IPS-18a (cell line): ENCODE measurements at regions not wholly inside any gene's neighbourhood (a gene's known extent, or its start where the extent isn't known, plus 50 kb on each side); places are given as distances from the start of the nearest gene placed in this dataset.

Experiments
- H3K27ac ChIP-seq: one replicate; pipeline ENCODE4 v1.5.1; 2013; ENCODE audit warnings: low read length
- H3K27me3 ChIP-seq: one replicate; pipeline ENCODE4 v1.6.1; 2013; ENCODE audit warnings: mild to moderate bottlenecking, low read length; ENCODE audit not compliant: control insufficient read depth, insufficient read depth
- H3K36me3 ChIP-seq: one replicate; pipeline ENCODE4 v1.6.1; 2013; ENCODE audit warnings: low read depth, low read length; ENCODE audit not compliant: control insufficient read depth
- H3K4me1 ChIP-seq: one replicate; pipeline ENCODE4 v1.6.1; 2013; ENCODE audit warnings: low read depth, low read length; ENCODE audit not compliant: control insufficient read depth
- H3K4me3 ChIP-seq: one replicate; pipeline ENCODE4 v1.5.1; 2013; ENCODE audit warnings: low read length
- H3K9ac ChIP-seq: one replicate; pipeline ENCODE4 v1.6.1; 2013; ENCODE audit warnings: mild to moderate bottlenecking, low read length, moderate library complexity
- H3K9me3 ChIP-seq: one replicate; pipeline ENCODE4 v1.6.1; 2013; ENCODE audit warnings: low read depth, low read length; ENCODE audit not compliant: control insufficient read depth

- Histone ChIP-seq H3K36me3 (no peaks in the 10 kb centered on the region), H3K4me3 (no peak overlapping the region), H3K27me3 (no peaks in the 10 kb centered on the region), H3K27ac (no peak overlapping the region), H3K9ac (no peak overlapping the region), H3K9me3 (no peaks in the 10 kb centered on the region), H3K4me1 (no peaks in the 10 kb centered on the region)
These were observed 233.6 kb upstream of the SEMA3E start for GRCh38 chr7:83882551-83882950.

- H3K9me3 ChIP-seq: no peaks in the 10 kb centered on the region
- H3K4me1 ChIP-seq: no peaks in the 10 kb centered on the region
- H3K27ac ChIP-seq: no peak overlapping the region
- no peaks in the 10 kb centered on the region for H3K27me3 ChIP-seq
- no peak overlapping the region for H3K4me3 ChIP-seq
- no peak overlapping the region for H3K9ac ChIP-seq
- no peaks in the 10 kb centered on the region for H3K36me3 ChIP-seq
These were observed 230.1 kb upstream of the SEMA3E start for GRCh38 chr7:83879063-83879462.

GRCh38 chr7:83878614-83879013 lies 229.7 kb upstream of the SEMA3E start:
- no peak overlapping the region for H3K9ac ChIP-seq
- no peak overlapping the region for H3K27ac ChIP-seq
- no peaks in the 10 kb centered on the region for H3K27me3 ChIP-seq
- no peaks in the 10 kb centered on the region for H3K4me1 ChIP-seq
- H3K36me3 ChIP-seq: no peaks in the 10 kb centered on the region
- no peaks in the 10 kb centered on the region for H3K9me3 ChIP-seq
- no peak overlapping the region for H3K4me3 ChIP-seq

GRCh38 chr7:83876593-83876992 lies 227.7 kb upstream of the SEMA3E start:
- Histone ChIP-seq H3K4me3 (no peak overlapping the region), H3K9me3 (no peaks in the 10 kb centered on the region), H3K27me3 (no peaks in the 10 kb centered on the region), H3K27ac (no peak overlapping the region), H3K4me1 (no peaks in the 10 kb centered on the region), H3K9ac (no peak overlapping the region), H3K36me3 (no peaks in the 10 kb centered on the region)

GRCh38 chr7:83873459-83873858 lies 224.5 kb upstream of the SEMA3E start:
- H3K4me1 ChIP-seq: no peaks in the 10 kb centered on the region
- H3K9ac ChIP-seq: no peak overlapping the region
- no peak overlapping the region for H3K27ac ChIP-seq
- H3K36me3 ChIP-seq: no peaks in the 10 kb centered on the region
- no peak overlapping the region for H3K4me3 ChIP-seq
- no peaks in the 10 kb centered on the region for H3K9me3 ChIP-seq
- H3K27me3 ChIP-seq: no peaks in the 10 kb centered on the region

GRCh38 chr7:83872501-83872900 lies 223.6 kb upstream of the SEMA3E start:
- H3K4me1 ChIP-seq: no peaks in the 10 kb centered on the region
- no peak overlapping the region for H3K27ac ChIP-seq
- H3K4me3 ChIP-seq: no peak overlapping the region
- no peaks in the 10 kb centered on the region for H3K9me3 ChIP-seq
- H3K27me3 ChIP-seq: no peaks in the 10 kb centered on the region
- H3K36me3 ChIP-seq: no peaks in the 10 kb centered on the region
- no peak overlapping the region for H3K9ac ChIP-seq

GRCh38 chr7:83870515-83870914 lies 221.6 kb upstream of the SEMA3E start:
- H3K27ac ChIP-seq: no peak overlapping the region
- no peaks in the 10 kb centered on the region for H3K9me3 ChIP-seq
- H3K4me1 ChIP-seq: no peaks in the 10 kb centered on the region
- H3K9ac ChIP-seq: no peak overlapping the region
- no peaks in the 10 kb centered on the region for H3K36me3 ChIP-seq
- H3K27me3 ChIP-seq: no peaks in the 10 kb centered on the region
- H3K4me3 ChIP-seq: no peak overlapping the region

- no peak overlapping the region for H3K27ac ChIP-seq
- no peaks in the 10 kb centered on the region for H3K36me3 ChIP-seq
- no peaks in the 10 kb centered on the region for H3K9me3 ChIP-seq
- H3K4me3 ChIP-seq: no peak overlapping the region
- H3K27me3 ChIP-seq: no peaks in the 10 kb centered on the region
- H3K4me1 ChIP-seq: peaks cover 4% of the 10 kb centered on the region
- no peak overlapping the region for H3K9ac ChIP-seq
These were observed 217.6 kb upstream of the SEMA3E start for GRCh38 chr7:83866582-83866981.

- no peak overlapping the region for H3K27ac ChIP-seq
- no peaks in the 10 kb centered on the region for H3K9me3 ChIP-seq
- H3K4me3 ChIP-seq: no peak overlapping the region
- no peaks in the 10 kb centered on the region for H3K36me3 ChIP-seq
- H3K4me1 ChIP-seq: peaks cover 4% of the 10 kb centered on the region
- H3K27me3 ChIP-seq: no peaks in the 10 kb centered on the region
- no peak overlapping the region for H3K9ac ChIP-seq
These were observed 215.6 kb upstream of the SEMA3E start for GRCh38 chr7:83864551-83864950.

GRCh38 chr7:83863906-83864305 lies 215.0 kb upstream of the SEMA3E start:
- Histone ChIP-seq H3K36me3 (no peaks in the 10 kb centered on the region), H3K4me3 (no peak overlapping the region), H3K9me3 (no peaks in the 10 kb centered on the region), H3K9ac (no peak overlapping the region), H3K27ac (no peak overlapping the region), H3K4me1 (peaks cover 4% of the 10 kb centered on the region), H3K27me3 (no peaks in the 10 kb centered on the region)

GRCh38 chr7:83861876-83862275 lies 212.9 kb upstream of the SEMA3E start:
- H3K27me3 ChIP-seq: no peaks in the 10 kb centered on the region
- H3K27ac ChIP-seq: no peak overlapping the region
- no peaks in the 10 kb centered on the region for H3K36me3 ChIP-seq
- H3K9me3 ChIP-seq: no peaks in the 10 kb centered on the region
- H3K4me1 ChIP-seq: peaks cover 4% of the 10 kb centered on the region
- H3K9ac ChIP-seq: no peak overlapping the region
- H3K4me3 ChIP-seq: no peak overlapping the region

GRCh38 chr7:83859827-83860226 lies 210.9 kb upstream of the SEMA3E start:
- Histone ChIP-seq H3K27ac (no peak overlapping the region), H3K4me3 (no peak overlapping the region), H3K9me3 (no peaks in the 10 kb centered on the region), H3K27me3 (no peaks in the 10 kb centered on the region), H3K9ac (no peak overlapping the region), H3K36me3 (no peaks in the 10 kb centered on the region), H3K4me1 (peaks cover 4% of the 10 kb centered on the region)
